ACC112 (cell line): ENCODE measurements at regions not wholly inside any gene's neighbourhood (a gene's known extent, or its start where the extent isn't known, plus 50 kb on each side); places are given as distances from the start of the nearest gene placed in this dataset.
A peak's percentile ranks its signal among the peaks of the same experiment; 100 is the strongest.

Source experiments
- H2AFZ ChIP-seq: fragments of 200-600 bp; sonication (generic); one replicate; pipeline ENCODE4 v1.6.0; 2017; ENCODE audit warnings: antibody characterized with exemption, low read length; ENCODE audit not compliant: unreplicated experiment
- H3K27ac ChIP-seq: fragments of 200-600 bp; sonication (generic); 2 replicates; pipeline ENCODE4 v1.5.1; 2014; ENCODE audit warnings: low read depth, mild to moderate bottlenecking, antibody characterized with exemption, low read length, moderate library complexity
- H3K27me3 ChIP-seq: fragments of 200-600 bp; sonication (generic); 2 replicates; pipeline ENCODE4 v1.6.1; 2014; ENCODE audit warnings: mild to moderate bottlenecking, antibody characterized with exemption, low read length, moderate library complexity, mixed read lengths; ENCODE audit not compliant: insufficient read depth
- H3K36me3 ChIP-seq: fragments of 200-600 bp; sonication (generic); 2 replicates; pipeline ENCODE4 v1.6.1; 2016; ENCODE audit warnings: mild to moderate bottlenecking, antibody characterized with exemption, low read length, moderate library complexity, mixed read lengths; ENCODE audit not compliant: insufficient read depth
- H3K4me1 ChIP-seq: fragments of 200-600 bp; sonication (generic); one replicate; pipeline ENCODE4 v1.6.1; 2016; ENCODE audit warnings: low read length, mixed read lengths; ENCODE audit not compliant: insufficient read depth, unreplicated experiment, control insufficient read depth
- H3K4me3 ChIP-seq: fragments of 200-600 bp; sonication (generic); 2 replicates; pipeline ENCODE4 v1.5.1; 2014; ENCODE audit warnings: mild to moderate bottlenecking, low read depth, low read length
- H3K79me2 ChIP-seq: fragments of 200-600 bp; sonication (generic); one replicate; pipeline ENCODE4 v1.6.0; 2016; ENCODE audit warnings: low read length; ENCODE audit not compliant: control insufficient read depth, unreplicated experiment, insufficient read depth

DNA sequence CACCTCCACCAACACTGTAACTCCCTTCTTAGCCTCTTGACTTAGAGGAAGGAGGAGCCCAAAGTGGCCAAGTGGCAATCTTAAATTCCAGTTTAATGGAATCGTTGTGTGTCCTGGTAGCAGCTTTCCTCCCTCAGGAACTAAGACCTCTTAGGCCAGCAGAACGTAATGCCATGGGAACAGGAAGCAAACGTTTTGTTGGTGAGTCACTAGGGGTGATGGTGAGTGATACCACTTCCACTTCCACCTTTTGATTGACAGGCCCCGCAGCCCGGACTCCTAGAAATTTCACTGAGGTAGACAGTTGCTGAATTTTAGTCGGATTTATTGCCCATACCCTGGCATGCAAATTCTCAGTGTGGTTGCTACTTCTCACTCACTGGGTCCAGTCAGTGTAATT is 94.2 kb upstream of the FBN2 start:
- no peaks in the 10 kb centered on the region for H3K36me3 ChIP-seq
- H3K4me1 ChIP-seq = peaks cover 20% of the 10 kb centered on the region
- no peak overlapping the region for H2AFZ ChIP-seq
- no peak overlapping the region for H3K4me3 ChIP-seq
- no peaks in the 10 kb centered on the region for H3K27me3 ChIP-seq
- no peaks in the 10 kb centered on the region for H3K79me2 ChIP-seq
- no peak overlapping the region for H3K27ac ChIP-seq

DNA sequence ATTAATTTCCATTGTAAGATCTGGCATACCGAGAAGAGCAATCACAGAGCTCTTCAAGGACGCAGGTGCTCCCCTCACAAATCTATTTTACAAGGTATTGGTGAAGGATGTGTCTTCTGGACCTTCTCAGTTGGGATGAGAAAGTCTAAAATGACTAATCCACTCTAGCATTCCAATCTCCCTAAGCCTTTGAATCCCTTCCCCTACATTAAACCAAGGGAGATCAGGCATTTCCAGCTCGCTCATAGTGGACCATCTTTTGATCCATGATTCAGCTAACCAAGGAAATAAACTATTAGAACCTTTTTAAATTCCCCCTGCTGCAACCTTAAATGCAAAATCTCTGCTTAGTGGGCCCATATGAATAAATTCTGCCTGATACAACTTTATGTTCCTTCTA is 95.9 kb upstream of the FBN2 start:
- no peak overlapping the region for H3K27ac ChIP-seq

DNA sequence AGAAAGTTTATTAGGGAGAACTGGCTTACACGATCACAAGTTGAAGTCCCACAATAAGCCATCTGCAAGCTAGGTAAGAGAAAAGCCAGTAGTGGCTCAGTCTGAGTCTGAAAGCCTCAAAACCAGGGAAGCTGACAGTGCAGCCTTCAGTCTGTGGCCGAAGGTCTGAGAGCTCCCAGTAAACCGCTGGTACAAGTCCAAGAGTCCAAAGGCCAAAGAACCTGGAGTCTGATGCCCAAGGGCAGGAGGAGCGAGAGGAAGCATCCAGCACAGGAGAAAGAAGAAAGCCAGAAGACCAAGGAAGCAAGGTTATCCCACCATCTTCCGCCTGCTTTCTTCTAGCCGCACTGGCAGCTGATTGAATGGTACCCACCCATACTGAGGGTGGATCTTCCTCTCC is 97.3 kb upstream of the FBN2 start:
- H3K27ac ChIP-seq = no peak overlapping the region
- no peak overlapping the region for H2AFZ ChIP-seq
- no peak overlapping the region for H3K4me3 ChIP-seq
- H3K27me3 ChIP-seq = no peaks in the 10 kb centered on the region
- no peaks in the 10 kb centered on the region for H3K79me2 ChIP-seq
- H3K36me3 ChIP-seq = no peaks in the 10 kb centered on the region
- peaks cover 22% of the 10 kb centered on the region for H3K4me1 ChIP-seq

More for the DNA sequence above, 95.9 kb upstream of the FBN2 start:
- Histone ChIP-seq H2AFZ (no peak overlapping the region), H3K27me3 (no peaks in the 10 kb centered on the region), H3K4me1 (peaks cover 27% of the 10 kb centered on the region), H3K79me2 (no peaks in the 10 kb centered on the region), H3K4me3 (no peak overlapping the region), H3K36me3 (no peaks in the 10 kb centered on the region)

DNA sequence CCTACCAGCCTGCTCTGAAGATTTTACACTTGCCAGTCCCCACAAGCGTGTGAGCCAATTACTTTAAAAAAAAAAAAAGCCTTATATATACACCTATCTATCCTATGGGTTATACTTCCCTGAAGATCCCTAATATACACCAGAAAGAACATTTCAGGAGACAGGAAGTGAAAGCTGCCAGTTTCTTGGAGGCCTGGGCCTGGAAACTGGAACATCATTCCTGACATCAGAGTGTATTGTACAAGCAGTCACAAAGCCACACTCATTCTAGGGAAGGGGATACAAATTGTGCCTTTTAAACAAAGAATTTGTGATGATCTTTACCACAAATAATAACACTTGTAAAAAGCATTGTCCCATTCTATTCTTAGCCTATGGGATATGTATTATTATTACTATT is 98.3 kb upstream of the FBN2 start:
- H3K4me3 ChIP-seq = no peak overlapping the region
- no peaks in the 10 kb centered on the region for H3K27me3 ChIP-seq
- H3K4me1 ChIP-seq = peaks cover 22% of the 10 kb centered on the region
- H3K27ac ChIP-seq = peak overlapping the region; percentile 62
- no peaks in the 10 kb centered on the region for H3K36me3 ChIP-seq
- no peaks in the 10 kb centered on the region for H3K79me2 ChIP-seq
- peak overlapping the region; percentile 47 for H2AFZ ChIP-seq

DNA sequence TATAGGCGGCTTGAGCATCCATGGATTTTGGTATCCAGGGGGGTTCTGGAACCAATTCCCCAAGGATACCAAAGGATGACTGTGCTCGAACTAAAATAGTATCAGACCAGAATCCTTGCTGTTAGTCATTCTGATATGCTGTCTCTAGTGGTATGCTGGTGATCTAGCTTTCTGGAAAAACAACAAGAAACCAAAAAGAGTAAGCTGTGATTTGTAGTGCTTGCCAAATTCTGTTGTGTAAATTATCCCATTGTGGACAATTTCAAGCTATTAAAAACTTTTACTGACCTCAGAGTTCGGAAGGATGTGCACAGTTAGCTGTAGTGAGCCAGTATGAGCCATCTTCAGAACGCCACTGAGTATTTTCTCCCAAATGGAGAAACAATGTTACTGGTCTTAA is 99.0 kb upstream of the FBN2 start:
- Histone ChIP-seq H3K4me3 (peak overlapping the region; percentile 3; the same call in 1 of the 2 replicates), H3K27me3 (no peaks in the 10 kb centered on the region)

DNA sequence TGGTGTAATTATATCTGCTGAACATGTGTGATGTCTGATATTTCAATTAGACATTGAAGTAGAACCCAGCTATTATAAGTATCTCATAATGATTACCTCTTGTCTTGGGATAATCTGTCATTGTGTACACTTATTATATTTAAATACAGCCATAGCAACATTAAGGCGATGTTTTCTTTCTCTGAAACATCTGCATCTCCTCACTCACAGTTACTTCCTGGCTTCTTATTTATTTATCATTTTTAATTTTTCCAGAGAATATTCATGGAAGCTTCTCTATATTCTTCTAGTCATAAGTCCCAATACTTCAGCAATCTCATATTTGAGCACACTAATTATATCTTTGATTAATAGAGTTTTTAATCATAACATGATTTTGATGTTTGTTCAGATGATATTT is 103.8 kb upstream of the FBN2 start:
- Histone ChIP-seq H3K27me3 (no peaks in the 10 kb centered on the region), H3K36me3 (no peaks in the 10 kb centered on the region), H3K27ac (no peak overlapping the region), H3K79me2 (no peaks in the 10 kb centered on the region), H3K4me3 (no peak overlapping the region), H2AFZ (no peak overlapping the region), H3K4me1 (peaks cover 29% of the 10 kb centered on the region)

More for the DNA sequence above, 99.0 kb upstream of the FBN2 start:
- H3K79me2 ChIP-seq = no peaks in the 10 kb centered on the region
- peak overlapping the region; percentile 47 for H2AFZ ChIP-seq
- H3K27ac ChIP-seq = peak overlapping the region; percentile 62
- no peaks in the 10 kb centered on the region for H3K36me3 ChIP-seq
- peaks cover 20% of the 10 kb centered on the region for H3K4me1 ChIP-seq

DNA sequence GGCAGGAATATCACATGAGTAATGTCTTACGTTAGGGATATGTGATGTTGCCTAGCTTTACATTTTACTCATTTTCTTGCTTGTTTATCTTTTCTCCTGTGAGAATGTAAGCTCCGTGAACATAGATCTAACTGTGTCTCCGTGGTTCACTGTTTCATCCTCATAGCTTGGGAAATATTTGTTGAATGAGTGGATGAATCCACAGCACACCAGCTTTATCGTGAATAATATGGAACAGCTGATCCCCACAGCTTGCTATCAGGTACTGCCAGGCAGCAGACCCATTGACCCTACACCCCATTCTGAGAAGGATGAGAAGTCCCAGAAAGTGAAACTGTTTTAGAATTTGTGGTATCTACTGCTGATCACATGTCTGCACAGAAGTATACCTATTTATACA is 106.8 kb upstream of the FBN2 start:
- Histone ChIP-seq H3K36me3 (no peaks in the 10 kb centered on the region), H3K27ac (peak overlapping the region; percentile 79), H3K79me2 (no peaks in the 10 kb centered on the region), H2AFZ (peak overlapping the region; percentile 90), H3K27me3 (no peaks in the 10 kb centered on the region), H3K4me1 (peaks cover 37% of the 10 kb centered on the region), H3K4me3 (peak overlapping the region; percentile 76)

DNA sequence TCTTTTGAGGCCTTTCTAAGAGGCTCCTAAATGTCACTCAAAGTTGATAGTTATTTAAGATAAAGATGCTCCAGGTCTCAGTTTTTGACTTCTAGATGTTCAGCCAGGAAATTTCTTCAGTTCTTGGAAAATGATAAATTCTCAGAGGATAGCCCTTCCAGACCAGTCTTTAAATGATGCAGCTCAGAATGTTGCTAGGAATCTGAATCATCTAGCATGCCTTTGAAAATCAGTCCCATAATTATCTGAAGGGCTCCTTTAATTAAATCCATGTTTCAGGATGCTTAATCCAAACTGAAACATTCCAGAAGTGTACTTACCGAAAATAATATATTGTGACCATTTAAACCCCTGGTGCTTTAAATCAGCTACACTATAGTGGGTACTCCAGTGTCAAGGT is 107.5 kb upstream of the FBN2 start:
- Histone ChIP-seq H3K27me3 (no peaks in the 10 kb centered on the region), H2AFZ (peak overlapping the region; percentile 96), H3K27ac (peak overlapping the region; percentile 79), H3K79me2 (no peaks in the 10 kb centered on the region), H3K4me1 (peaks cover 37% of the 10 kb centered on the region), H3K36me3 (no peaks in the 10 kb centered on the region), H3K4me3 (peak overlapping the region; percentile 76)

DNA sequence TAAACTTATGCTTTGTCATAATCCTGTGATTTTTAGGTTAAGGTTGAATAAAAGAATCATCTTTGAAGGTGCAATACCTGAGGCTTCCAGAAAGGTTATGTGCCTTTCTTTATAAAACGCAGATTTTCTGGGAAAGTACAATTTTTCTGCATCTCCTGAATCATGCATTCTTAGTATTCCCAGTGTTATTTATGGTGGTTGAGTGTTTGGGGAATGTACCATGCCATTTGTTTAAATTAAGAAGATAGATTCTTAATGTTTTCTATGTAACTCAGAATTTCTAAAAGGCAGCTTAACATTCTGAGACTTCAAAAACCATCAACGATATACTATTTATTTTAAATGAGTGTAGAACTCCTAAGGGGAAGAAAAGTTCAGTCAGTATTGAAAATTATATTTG is 108.1 kb upstream of the FBN2 start:
- no peaks in the 10 kb centered on the region for H3K27me3 ChIP-seq
- H3K36me3 ChIP-seq = no peaks in the 10 kb centered on the region
- peaks cover 37% of the 10 kb centered on the region for H3K4me1 ChIP-seq
- no peak overlapping the region; the same call in 1 of the 2 replicates for H3K27ac ChIP-seq
- peak overlapping the region; percentile 96 for H2AFZ ChIP-seq
- no peak overlapping the region for H3K4me3 ChIP-seq
- no peaks in the 10 kb centered on the region for H3K79me2 ChIP-seq

DNA sequence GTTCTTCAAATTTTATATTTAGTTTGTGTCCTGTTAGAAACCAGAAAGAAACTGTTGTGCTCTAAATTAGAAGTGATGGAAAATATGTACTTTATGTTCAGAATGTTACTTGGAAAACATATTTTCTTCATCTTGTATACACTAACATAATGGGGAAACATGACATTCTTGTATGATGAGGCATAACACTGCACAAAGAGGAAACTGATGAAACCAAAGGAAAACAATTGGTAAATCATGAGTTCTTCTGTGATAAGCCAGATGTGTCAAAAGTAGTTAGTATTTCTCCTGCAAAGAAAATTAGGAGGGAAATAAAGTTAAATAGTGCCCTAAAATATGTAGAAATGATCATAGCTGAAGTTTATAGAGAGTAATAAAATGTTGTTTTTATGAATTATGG is 111.1 kb upstream of the FBN2 start:
- Histone ChIP-seq H3K79me2 (no peaks in the 10 kb centered on the region), H3K27ac (peak overlapping the region; percentile 58), H3K4me1 (peaks cover 35% of the 10 kb centered on the region), H2AFZ (no peak overlapping the region), H3K36me3 (no peaks in the 10 kb centered on the region), H3K27me3 (no peaks in the 10 kb centered on the region), H3K4me3 (no peak overlapping the region; the same call in 1 of the 2 replicates)

DNA sequence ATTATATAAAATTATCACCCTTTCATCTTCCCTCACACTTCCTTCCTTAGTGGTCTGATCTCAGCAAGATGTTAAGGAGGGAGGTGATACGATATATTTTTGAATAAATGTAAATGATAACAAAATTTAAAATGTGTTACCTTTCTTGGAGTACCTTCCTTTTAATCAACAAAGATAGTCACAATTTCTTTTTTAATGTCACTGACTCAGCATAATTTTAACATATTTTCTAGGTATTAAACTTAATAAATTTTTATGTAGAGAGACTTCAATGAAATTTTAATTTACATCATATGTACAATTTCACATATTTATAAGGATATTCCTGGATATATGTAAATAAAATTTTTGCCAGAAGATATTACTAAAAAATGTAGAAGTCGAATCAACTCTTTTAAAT is 125.0 kb upstream of the FBN2 start:
- Histone ChIP-seq H3K27me3 (no peaks in the 10 kb centered on the region), H3K4me1 (no peaks in the 10 kb centered on the region), H3K79me2 (no peaks in the 10 kb centered on the region), H3K27ac (no peak overlapping the region), H2AFZ (no peak overlapping the region), H3K36me3 (no peaks in the 10 kb centered on the region), H3K4me3 (no peak overlapping the region)
